ENCODE measurements at regions not wholly inside any gene's neighbourhood (a gene's known extent, or its start where the extent isn't known, plus 50 kb on each side); places are given as distances from the start of the nearest gene placed in this dataset.

GRCh38 chr6:141719476-141719875 is 413.2 kb upstream of the GJE1 start:
- H3K27ac Mint-ChIP-seq: no peak overlapping the region
- H3K27me3 Mint-ChIP-seq (ENCODE audit: insufficient read depth, low read depth): no peaks in the 10 kb centered on the region
- Histone ChIP-seq H4K20me1 (ENCODE audit: low read depth) (no peaks in the 10 kb centered on the region), H3K4me3 (no peak overlapping the region), H3K9me3 (ENCODE audit: low read depth) (no peaks in the 10 kb centered on the region), H3K27ac (no peak overlapping the region), H3K79me2 (ENCODE audit: low read depth) (no peaks in the 10 kb centered on the region), H3K27me3 (no peaks in the 10 kb centered on the region), H3F3A (ENCODE audit: low read depth) (no peaks in the 10 kb centered on the region), H3K36me3 (no peaks in the 10 kb centered on the region), H3K4me1 (no peaks in the 10 kb centered on the region), H3K9ac (no peak overlapping the region), H3K4me2 (no peak overlapping the region), H2AFZ (replicated peaks) (no peak overlapping the region)
- no peaks in the 10 kb centered on the region for H3K4me1 Mint-ChIP-seq
- TF ChIP-seq CTCF (IDR thresholded peaks at IDR 0.05): no peak
- no peak for TF ChIP-seq EZH2 (IDR thresholded peaks at IDR 0.05)
- H3K36me3 Mint-ChIP-seq: no peaks in the 10 kb centered on the region
- no peak for DNase-seq (ENCODE audit: low spot score)
- H3K4me3 Mint-ChIP-seq: no peak overlapping the region
- no peaks in the 10 kb centered on the region for H3K9me3 Mint-ChIP-seq

DNA sequence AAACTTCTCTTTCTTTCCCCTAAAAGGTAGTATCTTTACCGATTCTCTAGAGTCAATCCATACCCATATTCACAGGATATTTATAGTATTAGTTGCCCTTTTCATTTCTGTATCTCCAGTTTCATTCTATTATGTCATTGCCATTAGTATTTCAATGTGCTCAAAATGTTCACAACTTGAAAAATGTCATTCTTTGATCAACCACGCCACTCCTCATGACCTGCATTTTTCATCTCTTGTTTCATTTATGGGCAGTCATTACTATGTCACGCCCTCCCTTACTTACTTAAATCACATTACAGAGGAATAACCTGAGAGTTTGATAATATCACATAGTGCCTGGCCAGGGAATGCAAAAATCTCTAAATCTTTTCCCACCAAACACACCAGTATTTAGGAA is 427.3 kb upstream of the GJE1 start:
- H3K79me2 ChIP-seq (ENCODE audit: low read depth): no peaks in the 10 kb centered on the region
- H3K9ac ChIP-seq: no peak overlapping the region
- no peak overlapping the region for H3K4me2 ChIP-seq
- H2AFZ ChIP-seq (replicated peaks): no peak overlapping the region
- TF ChIP-seq EZH2phosphoT487 (IDR thresholded peaks at IDR 0.05) (no peak), CTCF (IDR thresholded peaks at IDR 0.05) (no peak), EZH2 (IDR thresholded peaks at IDR 0.05) (no peak)
- Mint-ChIP-seq H3K27ac (no peak overlapping the region), H3K27me3 (ENCODE audit: insufficient read depth, low read depth) (no peaks in the 10 kb centered on the region), H3K4me1 (no peaks in the 10 kb centered on the region), H3K9me3 (no peaks in the 10 kb centered on the region), H3K4me3 (no peak overlapping the region), H3K36me3 (no peaks in the 10 kb centered on the region)
- no peak for DNase-seq (ENCODE audit: low spot score)
- H3K4me3 ChIP-seq: no peak overlapping the region
- no peaks in the 10 kb centered on the region for H3K27me3 ChIP-seq
- no peaks in the 10 kb centered on the region for H3K4me1 ChIP-seq
- H3K36me3 ChIP-seq: no peaks in the 10 kb centered on the region
- no peaks in the 10 kb centered on the region for H3F3A ChIP-seq (ENCODE audit: low read depth)
- H3K9me3 ChIP-seq (ENCODE audit: low read depth): no peaks in the 10 kb centered on the region
- no peaks in the 10 kb centered on the region for H4K20me1 ChIP-seq (ENCODE audit: low read depth)
- H3K27ac ChIP-seq: no peak overlapping the region

- no peak overlapping the region for H3K27ac ChIP-seq
- H3K27me3 ChIP-seq: no peaks in the 10 kb centered on the region
- no peaks in the 10 kb centered on the region for H3K79me2 ChIP-seq (ENCODE audit: low read depth)
- Mint-ChIP-seq H3K36me3 (no peaks in the 10 kb centered on the region), H3K4me3 (no peak overlapping the region), H3K27ac (no peak overlapping the region), H3K27me3 (ENCODE audit: insufficient read depth, low read depth) (no peaks in the 10 kb centered on the region), H3K4me1 (no peaks in the 10 kb centered on the region), H3K9me3 (no peaks in the 10 kb centered on the region)
- TF ChIP-seq CTCF (IDR thresholded peaks at IDR 0.05): no peak
- TF ChIP-seq EZH2phosphoT487 (IDR thresholded peaks at IDR 0.05): no peak
- no peak for TF ChIP-seq EZH2 (IDR thresholded peaks at IDR 0.05)
- H2AFZ ChIP-seq (replicated peaks): no peak overlapping the region
- no peak overlapping the region for H3K9ac ChIP-seq
- no peak overlapping the region for H3K4me3 ChIP-seq
- no peaks in the 10 kb centered on the region for H4K20me1 ChIP-seq (ENCODE audit: low read depth)
- no peak overlapping the region for H3K4me2 ChIP-seq
- H3K36me3 ChIP-seq: no peaks in the 10 kb centered on the region
- H3F3A ChIP-seq (ENCODE audit: low read depth): no peaks in the 10 kb centered on the region
- H3K9me3 ChIP-seq (ENCODE audit: low read depth): no peaks in the 10 kb centered on the region
- DNase-seq (ENCODE audit: low spot score): no peak
- no peaks in the 10 kb centered on the region for H3K4me1 ChIP-seq
Measured at GRCh38 chr6:141704151-141704550, 428.6 kb upstream of the GJE1 start.

DNA sequence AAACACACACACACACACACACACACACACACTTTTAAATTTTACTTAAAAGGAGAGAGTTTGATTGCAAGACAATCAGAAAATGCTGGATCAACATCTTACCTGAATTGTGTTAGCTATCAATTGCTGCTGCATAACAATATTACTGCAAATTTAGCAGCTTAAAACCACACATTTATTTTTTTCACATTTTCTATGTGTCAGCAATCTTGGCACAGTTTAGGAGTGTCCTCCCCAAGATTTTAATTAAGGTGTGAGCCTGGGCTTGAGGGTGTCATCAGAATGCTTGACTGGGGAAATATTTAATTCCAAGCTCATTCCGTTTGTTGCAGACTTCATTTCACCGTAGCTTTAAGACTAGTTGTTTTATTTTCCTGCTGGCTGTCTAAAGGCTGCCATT is 431.0 kb upstream of the GJE1 start:
- H3K4me1 Mint-ChIP-seq: no peaks in the 10 kb centered on the region
- H3K36me3 Mint-ChIP-seq: no peaks in the 10 kb centered on the region

More for the DNA sequence above, 431.0 kb upstream of the GJE1 start:
- H3F3A ChIP-seq (ENCODE audit: low read depth): no peaks in the 10 kb centered on the region
- DNase-seq (ENCODE audit: low spot score): no peak
- Mint-ChIP-seq H3K4me3 (no peak overlapping the region), H3K9me3 (peaks cover 4% of the 10 kb centered on the region), H3K27ac (no peak overlapping the region), H3K27me3 (ENCODE audit: insufficient read depth, low read depth) (no peaks in the 10 kb centered on the region)
- H4K20me1 ChIP-seq (ENCODE audit: low read depth): no peaks in the 10 kb centered on the region
- no peak overlapping the region for H2AFZ ChIP-seq (replicated peaks)
- no peaks in the 10 kb centered on the region for H3K9me3 ChIP-seq (ENCODE audit: low read depth)
- no peaks in the 10 kb centered on the region for H3K79me2 ChIP-seq (ENCODE audit: low read depth)
- H3K4me1 ChIP-seq: no peaks in the 10 kb centered on the region
- H3K36me3 ChIP-seq: no peaks in the 10 kb centered on the region
- TF ChIP-seq EZH2phosphoT487 (IDR thresholded peaks at IDR 0.05) (no peak), EZH2 (IDR thresholded peaks at IDR 0.05) (no peak), CTCF (IDR thresholded peaks at IDR 0.05) (no peak)
- H3K4me2 ChIP-seq: no peak overlapping the region
- H3K27ac ChIP-seq: no peak overlapping the region
- no peak overlapping the region for H3K9ac ChIP-seq
- H3K4me3 ChIP-seq: no peak overlapping the region
- H3K27me3 ChIP-seq: no peaks in the 10 kb centered on the region
